AG09319 (cell line): ENCODE measurements at regions not wholly inside any gene's neighbourhood (a gene's known extent, or its start where the extent isn't known, plus 50 kb on each side); places are given as distances from the start of the nearest gene placed in this dataset.

ENCODE experiments used
- DNase-seq: peaks from one replicate; pipeline ENCODE4 v3.0.0-alpha.2; 2010; ENCODE audit warnings: low read depth; ENCODE audit errors: extremely low read depth
- TF ChIP-seq, protein P1 (sequence below): IDR thresholded peaks from 2 replicates; pipeline ENCODE4 v1.5.1; 2011; ENCODE audit warnings: low read depth, mild to moderate bottlenecking, inconsistent platforms, low read length, moderate library complexity

GRCh38 chr10:65675236-65675635 is 1250.6 kb upstream of the LRRTM3 start:
- TF ChIP-seq, protein P1, sequence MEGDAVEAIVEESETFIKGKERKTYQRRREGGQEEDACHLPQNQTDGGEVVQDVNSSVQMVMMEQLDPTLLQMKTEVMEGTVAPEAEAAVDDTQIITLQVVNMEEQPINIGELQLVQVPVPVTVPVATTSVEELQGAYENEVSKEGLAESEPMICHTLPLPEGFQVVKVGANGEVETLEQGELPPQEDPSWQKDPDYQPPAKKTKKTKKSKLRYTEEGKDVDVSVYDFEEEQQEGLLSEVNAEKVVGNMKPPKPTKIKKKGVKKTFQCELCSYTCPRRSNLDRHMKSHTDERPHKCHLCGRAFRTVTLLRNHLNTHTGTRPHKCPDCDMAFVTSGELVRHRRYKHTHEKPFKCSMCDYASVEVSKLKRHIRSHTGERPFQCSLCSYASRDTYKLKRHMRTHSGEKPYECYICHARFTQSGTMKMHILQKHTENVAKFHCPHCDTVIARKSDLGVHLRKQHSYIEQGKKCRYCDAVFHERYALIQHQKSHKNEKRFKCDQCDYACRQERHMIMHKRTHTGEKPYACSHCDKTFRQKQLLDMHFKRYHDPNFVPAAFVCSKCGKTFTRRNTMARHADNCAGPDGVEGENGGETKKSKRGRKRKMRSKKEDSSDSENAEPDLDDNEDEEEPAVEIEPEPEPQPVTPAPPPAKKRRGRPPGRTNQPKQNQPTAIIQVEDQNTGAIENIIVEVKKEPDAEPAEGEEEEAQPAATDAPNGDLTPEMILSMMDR: no peak

DNA sequence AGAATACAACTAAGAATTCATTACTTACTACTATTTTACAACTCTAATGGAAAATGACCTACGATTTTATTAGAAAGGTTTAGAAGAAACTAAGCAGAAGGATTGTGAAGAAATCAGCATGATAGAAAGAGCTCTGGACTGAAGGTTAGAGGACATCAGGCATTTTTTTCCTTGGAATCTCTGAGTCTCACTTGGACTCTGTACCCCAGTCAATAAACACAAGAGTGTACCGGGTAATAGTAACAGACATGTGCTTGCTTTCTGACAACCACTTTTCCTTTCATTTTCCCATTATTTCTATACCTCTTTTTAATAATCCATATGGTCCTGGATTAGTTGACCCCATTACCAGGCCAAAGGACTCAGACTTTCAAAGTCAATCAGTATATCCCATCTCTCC is 1240.9 kb upstream of the LRRTM3 start:
- no peak for DNase-seq
- TF ChIP-seq, protein P1: no peak

More at GRCh38 chr10:65675236-65675635, 1250.6 kb upstream of the LRRTM3 start:
- no peak for DNase-seq

DNA sequence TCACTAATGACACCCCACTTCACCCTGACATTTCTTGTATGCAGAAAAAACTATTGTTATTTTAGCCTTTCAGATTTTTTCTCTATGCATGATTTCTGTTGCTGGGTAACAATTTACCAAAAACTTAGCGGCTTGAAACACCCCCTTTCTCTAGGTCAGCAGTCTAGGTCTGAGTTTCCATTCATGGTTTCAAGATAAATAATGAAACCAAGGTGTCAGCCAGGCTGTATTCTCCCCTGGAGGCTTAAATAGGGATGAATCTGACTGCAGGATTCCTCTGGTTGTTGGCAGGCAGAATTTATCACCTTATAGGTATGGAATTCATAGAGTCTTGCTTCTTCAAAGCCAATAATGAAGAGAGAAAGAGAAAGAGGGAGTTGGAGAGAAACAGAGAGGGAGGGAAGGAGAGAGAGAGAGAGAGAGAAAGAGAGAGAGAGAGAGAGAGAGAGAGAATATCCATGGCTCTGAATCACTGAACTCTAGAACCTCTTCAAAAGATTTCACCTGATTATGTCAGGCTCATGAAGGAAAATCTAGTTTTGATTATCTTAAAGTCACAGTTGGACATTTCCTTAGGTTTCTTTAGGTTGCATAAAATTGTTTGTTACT is 1224.6 kb upstream of the LRRTM3 start:
- no peak for DNase-seq
- TF ChIP-seq, protein P1: no peak

GRCh38 chr10:65708057-65708456 is 1217.8 kb upstream of the LRRTM3 start:
- DNase-seq: no peak

DNA sequence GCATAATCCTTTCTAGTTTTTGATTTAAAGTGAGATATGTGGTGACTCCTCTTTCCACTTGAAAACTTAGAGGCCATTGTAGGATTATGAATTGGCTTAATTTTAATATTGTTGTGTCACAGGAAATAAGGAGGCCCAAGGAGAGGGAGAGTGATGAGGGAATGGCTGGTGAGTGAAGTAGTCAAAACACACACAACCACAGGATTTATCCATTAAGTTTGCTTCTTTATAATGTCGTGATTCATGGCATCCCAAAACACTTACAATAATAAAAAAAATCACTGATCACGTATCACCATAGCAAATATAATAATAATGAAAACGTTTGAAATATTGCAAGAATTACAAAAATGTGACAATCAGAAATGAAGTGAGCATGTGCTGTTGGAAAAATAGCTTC is 1215.5 kb upstream of the LRRTM3 start:
- TF ChIP-seq, protein P1: no peak

More at GRCh38 chr10:65708057-65708456, 1217.8 kb upstream of the LRRTM3 start:
- TF ChIP-seq, protein P1: no peak

DNA sequence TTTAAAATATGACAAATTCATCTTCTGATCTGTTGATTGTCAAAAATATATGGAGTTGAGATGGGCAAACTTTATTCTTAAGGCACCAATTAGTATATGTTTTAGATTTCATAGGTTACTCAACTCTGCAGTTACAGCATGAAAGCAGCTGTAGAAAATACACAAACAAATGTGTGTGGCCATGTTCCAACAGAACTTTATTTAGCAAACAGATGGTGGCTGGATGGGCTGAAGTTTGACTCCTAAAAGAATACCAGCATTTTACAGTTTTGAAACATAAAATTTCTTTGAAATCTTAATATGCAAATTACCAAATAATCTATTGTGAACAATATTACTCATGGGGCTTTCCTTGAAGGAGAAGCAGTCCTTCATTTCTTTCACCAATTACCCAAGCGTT is 1206.0 kb upstream of the LRRTM3 start:
- TF ChIP-seq, protein P1: no peak
- no peak for DNase-seq

More for the DNA sequence above, 1215.5 kb upstream of the LRRTM3 start:
- no peak for DNase-seq

- DNase-seq: no peak
- TF ChIP-seq, protein P1: no peak
These were observed 1204.9 kb upstream of the LRRTM3 start for GRCh38 chr10:65720901-65721300.
